ENCODE measurements at regions not wholly inside any gene's neighbourhood (a gene's known extent, or its start where the extent isn't known, plus 50 kb on each side); places are given as distances from the start of the nearest gene placed in this dataset.

DNA sequence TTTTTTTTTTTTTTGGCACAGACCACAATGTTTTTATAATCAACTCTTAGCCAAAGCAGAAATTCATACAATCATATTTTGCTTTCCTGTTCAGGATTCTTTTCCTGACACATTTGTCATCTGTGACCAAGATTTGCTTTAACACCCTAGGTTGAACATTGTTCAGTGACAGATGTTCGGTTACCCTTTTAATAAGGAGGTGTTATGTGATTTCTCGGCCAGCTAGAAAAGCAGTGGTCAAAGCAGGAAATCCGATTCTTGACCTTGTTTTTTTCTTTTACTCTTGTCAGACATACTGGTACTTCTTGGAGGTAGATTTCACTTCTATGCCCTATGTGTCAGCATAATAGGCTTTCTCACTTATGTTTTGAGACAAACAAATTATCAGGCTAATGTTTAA, 335.3 kb upstream of the ACTBL2 start:
- TF ChIP-seq, protein P1, sequence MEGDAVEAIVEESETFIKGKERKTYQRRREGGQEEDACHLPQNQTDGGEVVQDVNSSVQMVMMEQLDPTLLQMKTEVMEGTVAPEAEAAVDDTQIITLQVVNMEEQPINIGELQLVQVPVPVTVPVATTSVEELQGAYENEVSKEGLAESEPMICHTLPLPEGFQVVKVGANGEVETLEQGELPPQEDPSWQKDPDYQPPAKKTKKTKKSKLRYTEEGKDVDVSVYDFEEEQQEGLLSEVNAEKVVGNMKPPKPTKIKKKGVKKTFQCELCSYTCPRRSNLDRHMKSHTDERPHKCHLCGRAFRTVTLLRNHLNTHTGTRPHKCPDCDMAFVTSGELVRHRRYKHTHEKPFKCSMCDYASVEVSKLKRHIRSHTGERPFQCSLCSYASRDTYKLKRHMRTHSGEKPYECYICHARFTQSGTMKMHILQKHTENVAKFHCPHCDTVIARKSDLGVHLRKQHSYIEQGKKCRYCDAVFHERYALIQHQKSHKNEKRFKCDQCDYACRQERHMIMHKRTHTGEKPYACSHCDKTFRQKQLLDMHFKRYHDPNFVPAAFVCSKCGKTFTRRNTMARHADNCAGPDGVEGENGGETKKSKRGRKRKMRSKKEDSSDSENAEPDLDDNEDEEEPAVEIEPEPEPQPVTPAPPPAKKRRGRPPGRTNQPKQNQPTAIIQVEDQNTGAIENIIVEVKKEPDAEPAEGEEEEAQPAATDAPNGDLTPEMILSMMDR (IDR thresholded peaks at IDR 0.05) = no peak
- TF ChIP-seq POLR2A (IDR thresholded peaks at IDR 0.05) = no peak
